Daoy (cell line): ENCODE measurements at regions not wholly inside any gene's neighbourhood (a gene's known extent, or its start where the extent isn't known, plus 50 kb on each side); places are given as distances from the start of the nearest gene placed in this dataset.

Source experiments
- DNase-seq: peaks from one replicate; pipeline ENCODE4 v3.0.0-alpha.2; 2015; ENCODE audit warnings: low read depth

DNA sequence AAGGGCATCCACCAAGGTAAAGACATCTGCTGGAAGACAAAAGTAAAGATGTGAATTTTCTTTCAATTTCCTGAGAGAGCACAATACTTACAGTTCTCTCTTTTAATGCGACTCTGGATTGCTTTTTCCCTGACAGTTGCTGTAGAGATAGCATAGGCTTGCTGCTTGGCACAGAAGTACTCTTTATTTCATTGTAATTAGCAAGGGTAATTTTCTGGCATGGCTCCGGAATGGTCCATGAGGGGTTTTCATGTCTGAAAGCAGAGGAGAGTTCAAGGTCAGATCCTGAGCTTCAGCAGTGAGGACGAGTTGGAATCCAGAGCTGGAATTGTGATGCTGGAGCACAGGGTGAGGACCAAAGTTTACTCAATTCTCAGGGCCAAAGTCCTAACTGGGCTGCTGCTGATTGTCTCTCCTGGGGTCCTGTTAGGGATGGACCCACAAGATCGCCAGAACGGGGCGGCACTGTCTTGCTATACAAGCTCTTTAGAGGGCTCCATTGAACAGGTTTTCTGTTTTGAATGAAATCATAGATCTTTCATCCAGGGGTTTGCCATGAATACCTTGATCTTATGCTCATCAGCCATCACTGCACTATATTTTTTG, 190.0 kb upstream of the MKI67 start:
- DNase-seq, result no peak

DNA sequence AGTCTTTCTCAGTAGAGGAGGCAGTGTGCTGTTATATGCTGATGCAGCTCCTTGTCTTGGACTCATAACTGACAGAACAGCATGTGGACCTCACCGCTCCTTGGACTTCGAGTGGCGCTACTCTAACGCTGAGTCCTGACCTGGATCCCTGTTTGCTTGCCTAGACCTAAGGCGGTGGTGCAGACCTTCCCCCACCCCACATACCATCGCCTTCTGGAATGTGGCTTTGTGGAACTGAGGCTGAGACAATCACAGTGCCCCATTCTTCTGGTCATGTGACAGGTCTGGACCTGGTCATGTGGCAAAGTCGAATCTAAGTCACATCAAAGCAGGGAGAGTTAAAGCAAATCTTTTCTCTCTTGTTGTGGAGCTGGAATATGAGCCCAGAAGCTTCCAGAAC, 190.7 kb upstream of the MKI67 start:
- DNase-seq, result no peak

GRCh38 chr10:128318366-128318765, 192.1 kb upstream of the MKI67 start:
- peak; percentile 11 for DNase-seq

GRCh38 chr10:128318913-128319312, 192.7 kb upstream of the MKI67 start:
- DNase-seq, result peak; percentile 23

DNA sequence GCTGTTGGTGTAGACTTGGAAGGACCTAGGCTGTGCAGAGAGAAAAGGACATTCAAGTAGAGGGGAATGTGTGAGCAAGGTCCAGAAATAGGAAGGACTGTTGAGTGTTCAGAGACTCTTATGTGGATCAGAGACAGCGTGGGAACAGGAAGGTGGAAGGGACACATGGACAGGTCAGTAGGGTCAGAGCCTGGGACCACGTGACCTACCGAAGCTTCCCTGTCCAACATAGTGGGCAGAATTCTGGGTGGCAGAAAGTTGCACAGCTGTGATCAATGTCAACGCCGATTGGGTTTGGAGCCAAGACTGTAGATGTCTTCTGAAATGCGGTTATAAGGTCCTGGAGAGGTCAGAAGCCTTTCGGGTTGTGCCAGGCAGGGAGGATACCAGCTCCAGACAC, 195.9 kb upstream of the MKI67 start:
- no peak for DNase-seq

- DNase-seq, result no peak
Observed at GRCh38 chr10:128322950-128323349, 196.7 kb upstream of the MKI67 start.

- DNase-seq, result peak; percentile 40
Observed at GRCh38 chr10:128324058-128324827, 198.0 kb upstream of the MKI67 start.

GRCh38 chr10:128325788-128326187, 199.6 kb upstream of the MKI67 start:
- no peak for DNase-seq

- DNase-seq, result no peak
Observed at GRCh38 chr10:128326251-128326650, 200.0 kb upstream of the MKI67 start.

DNA sequence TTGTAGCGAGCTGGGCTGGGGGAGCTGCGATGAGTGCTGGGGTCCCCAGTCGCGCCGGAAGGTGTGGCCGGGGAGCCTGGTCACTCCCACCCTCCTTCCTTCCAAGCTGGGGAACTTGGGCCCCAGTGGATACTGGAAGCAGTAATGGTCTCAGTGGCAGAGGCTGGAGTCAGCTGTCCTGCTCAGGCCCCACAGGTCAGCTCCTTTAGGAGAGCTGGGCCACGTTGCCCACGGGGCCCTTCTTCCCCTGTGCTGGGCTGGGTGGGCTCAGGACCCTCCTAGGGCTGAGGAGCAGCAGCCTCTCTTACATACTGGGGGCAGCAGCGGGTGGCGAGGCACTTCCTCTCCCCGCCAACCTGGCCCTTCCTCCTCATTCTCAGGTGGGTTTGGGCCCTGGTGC, 200.6 kb upstream of the MKI67 start:
- no peak for DNase-seq

- DNase-seq, result no peak
Observed at GRCh38 chr10:128336401-128336800, 210.2 kb upstream of the MKI67 start.

DNA sequence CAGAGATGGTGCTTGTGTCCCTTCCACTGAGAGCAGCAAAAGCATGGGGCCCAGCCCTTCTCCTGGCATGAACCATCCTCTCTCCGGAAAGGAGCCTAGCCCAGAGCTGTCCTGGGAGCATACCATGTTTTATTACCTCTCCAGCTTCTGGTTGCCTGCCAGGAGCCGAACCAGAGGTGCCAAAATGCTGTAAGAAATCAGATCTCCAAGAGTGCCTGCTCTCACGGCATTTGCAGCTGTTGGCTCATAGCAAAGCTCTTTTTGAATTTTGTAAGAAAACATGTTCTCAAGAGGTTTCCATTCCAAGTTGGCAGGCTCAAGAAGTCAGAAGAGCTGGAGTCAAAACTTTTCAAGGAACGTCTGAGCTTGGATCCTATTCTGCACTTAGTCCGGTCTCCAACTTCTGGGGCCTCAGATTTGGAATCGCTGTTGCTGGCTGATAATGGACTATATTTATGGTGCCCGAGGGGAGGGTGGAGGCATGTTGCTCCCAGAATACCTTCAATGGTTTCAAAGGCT, 211.7 kb upstream of the MKI67 start:
- peak; percentile 36 for DNase-seq

DNA sequence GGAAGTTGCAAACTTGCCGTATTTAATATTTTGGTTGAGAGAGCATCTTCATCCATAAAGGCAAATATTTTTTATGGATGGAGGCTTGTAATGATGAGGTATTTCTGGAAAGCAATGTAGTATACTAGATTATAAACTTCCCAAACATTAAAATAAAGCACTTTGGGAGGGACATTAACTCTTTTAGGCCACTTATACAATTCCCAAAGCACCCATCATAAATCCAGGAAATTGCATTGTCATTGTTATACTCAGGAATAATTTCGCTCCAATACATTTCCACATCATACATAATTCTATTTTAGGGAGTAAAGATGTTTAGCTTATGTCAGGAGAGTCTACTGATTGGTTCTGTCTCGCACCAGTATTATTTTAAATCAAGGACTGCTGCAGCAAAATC, 212.7 kb upstream of the MKI67 start:
- DNase-seq, result no peak

DNA sequence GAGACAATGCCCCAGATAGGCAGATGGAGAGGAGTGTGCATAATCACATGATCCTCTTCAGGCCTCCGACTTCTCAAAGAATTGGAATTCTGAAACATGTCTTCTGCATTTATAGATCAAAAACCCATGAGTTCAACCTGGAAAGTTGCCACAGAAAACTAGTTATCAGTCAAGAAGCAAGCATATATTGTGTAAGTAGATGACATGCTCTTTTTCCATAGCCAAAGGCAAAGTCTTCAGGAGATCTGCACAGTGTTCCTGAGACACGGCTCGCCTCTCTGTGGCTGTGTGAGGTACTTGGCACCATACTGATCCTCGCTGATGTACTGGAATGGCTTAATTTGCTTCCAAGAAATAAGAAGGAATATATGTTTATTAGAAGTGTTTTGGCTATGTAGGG, 213.5 kb upstream of the MKI67 start:
- no peak for DNase-seq

DNA sequence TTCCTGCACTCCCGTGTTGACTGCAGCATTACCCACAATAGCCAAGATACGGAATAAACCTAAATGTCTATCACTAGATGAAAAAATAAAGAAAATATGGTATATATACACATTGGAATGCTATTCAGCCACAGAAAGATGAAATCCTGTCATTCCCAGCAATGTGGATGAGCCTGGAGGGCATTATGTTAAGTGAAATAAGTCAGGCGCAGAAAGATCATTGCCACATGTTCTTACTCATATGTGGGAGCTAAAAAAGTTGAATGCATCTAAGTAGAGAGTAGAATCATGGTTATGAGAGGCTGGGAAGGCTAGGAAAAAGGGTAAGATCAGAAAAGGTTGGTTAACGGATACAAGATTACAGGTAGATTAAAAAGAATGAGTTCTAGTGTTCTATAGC, 219.1 kb upstream of the MKI67 start:
- DNase-seq, result peak; percentile 34

- no peak for DNase-seq
Observed at GRCh38 chr10:128360783-128361182, 234.6 kb upstream of the MKI67 start.

DNA sequence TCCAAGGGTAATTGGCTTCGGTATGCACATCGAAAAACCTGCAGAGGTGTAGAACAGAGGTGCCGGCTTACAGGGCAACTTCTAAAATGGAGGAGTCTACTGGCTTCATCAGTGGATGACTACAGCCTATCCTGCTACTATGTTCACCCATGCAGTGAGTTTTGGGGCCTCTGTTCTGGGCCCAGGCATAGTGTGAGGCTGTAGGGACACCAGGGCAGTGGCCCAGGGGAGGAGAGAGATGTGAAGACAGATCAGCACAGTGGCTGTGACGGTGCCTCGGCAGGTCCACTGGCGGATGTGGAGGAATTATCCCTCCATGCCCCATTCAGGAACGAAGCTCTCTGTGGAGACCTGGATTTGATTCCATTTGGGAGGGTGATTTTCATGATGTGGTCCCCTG, 235.3 kb upstream of the MKI67 start:
- DNase-seq, result no peak

- DNase-seq, result no peak
Observed at GRCh38 chr10:128362514-128362913, 236.3 kb upstream of the MKI67 start.

DNA sequence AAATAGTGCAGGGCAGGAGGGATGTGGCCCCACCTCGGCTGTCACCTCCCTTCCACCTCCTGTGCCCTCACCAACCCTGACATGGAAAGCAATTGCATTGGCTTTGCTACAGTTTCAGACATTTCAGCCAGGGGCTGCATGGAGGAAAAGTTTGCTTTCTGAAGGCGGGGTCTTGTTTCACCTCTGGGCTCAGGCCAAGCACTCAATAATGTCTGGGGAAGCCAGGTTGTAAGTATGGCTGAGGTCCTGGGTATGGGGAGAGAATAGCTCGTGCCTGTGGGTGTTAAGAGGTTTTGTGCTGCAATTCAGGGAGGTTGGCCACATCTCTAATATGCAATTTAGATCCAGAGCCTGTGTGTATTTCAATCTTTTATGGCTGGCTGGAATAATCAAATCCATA, 238.4 kb upstream of the MKI67 start:
- no peak for DNase-seq

DNA sequence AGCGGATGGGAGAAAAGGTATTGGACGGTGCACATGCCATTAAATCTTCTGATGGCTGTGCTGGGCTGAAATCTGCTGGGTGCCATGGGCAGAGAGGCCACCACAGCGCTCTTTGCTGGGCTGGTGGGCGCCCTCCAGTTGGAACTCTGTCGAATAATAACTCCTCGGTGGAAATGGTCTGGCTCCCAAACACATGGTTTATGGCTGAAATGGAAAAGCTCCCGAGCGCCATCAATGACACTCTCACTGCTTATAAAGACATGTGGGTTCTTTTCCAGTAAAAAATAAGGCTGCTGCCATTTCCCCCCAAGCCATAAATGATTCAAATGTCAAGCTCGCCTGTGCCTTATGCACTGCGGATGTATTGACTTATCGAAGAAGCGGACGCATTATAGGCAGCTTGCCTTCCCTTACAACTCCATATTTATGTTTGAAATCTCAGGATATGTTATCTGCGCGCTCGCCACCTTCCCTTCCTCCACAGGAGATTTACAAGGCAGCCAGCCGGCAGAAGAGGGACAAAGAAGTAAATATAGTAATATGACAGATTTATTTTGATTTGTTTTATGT, 239.0 kb upstream of the MKI67 start:
- no peak for DNase-seq

DNA sequence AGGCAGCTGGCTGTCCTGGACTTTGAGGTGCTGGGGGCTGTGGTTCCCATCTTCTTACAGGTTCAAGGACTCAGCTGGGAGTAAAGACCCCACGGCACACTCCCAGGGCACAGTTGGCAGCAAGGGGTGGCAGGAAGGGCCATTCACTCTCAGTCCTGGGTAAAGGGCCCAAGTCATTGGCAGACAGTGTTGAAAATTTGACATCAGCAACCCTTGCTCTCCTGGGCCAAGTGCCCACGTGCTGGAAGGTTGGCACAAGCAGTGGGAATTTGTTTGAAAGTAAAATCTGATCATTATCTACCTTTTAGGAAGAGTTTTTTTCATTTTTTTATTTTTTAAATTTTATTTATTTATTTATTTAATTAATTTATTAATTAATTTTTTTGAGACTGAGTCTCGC, 241.6 kb upstream of the MKI67 start:
- no peak for DNase-seq

DNA sequence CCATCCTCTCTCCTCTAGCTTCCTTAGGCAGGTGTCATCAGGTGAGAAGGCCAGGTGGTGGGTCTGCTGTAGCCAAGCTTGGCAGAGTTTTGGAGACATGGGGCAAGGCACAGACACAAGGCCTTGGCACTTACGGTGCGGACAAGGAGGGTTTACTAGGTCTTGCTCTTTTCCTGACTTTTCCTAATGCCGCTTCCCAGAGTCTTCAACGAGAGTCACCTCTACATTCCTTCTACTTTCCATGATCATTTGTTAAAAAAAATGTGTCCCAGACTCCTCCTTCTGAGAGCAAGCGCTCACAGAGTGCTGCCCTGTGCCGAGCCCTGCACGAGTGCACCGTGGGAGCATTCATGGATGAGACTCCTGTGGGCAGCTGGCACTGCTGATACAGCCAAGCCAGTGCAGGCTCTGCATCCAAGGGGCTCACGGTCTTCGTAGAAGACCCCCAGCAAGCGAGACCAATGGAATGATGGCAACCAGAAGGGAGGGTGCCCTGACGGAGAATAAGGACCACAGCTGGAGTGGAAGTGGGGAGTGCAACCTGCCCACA, 243.0 kb upstream of the MKI67 start:
- DNase-seq, result no peak
